ENCODE measurements at regions not wholly inside any gene's neighbourhood (a gene's known extent, or its start where the extent isn't known, plus 50 kb on each side); places are given as distances from the start of the nearest gene placed in this dataset.

DNA sequence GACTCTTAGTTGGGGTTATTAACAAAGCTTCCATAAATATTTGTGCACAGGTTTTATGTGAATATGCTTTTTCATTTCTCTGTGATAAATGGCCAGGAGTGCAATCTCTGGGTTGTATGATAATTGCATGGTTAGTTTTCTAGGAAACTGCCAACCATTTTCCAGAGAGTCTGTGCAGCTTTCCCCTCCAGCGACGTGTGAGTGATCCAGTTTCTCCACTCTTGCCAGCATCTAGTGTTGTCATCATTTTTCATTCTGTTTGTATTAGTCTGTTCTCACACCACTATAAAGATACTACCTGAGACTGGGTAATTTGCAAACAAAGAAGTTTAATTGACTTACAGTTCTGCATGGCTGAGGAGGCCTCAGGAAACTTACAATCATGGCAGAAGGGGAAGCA is 319.6 kb upstream of the SHH start:
- Histone ChIP-seq H3K9me2 (ENCODE audit: insufficient read depth) (no peaks in the 10 kb centered on the region), H3K27ac (no peak overlapping the region), H3K4me1 (ENCODE audit: insufficient read depth) (no peaks in the 10 kb centered on the region), H3K9me3 (ENCODE audit: low read depth) (no peaks in the 10 kb centered on the region), H3K79me2 (ENCODE audit: insufficient read depth) (no peaks in the 10 kb centered on the region), H3K9ac (no peak overlapping the region), H2AFZ (no peak overlapping the region), H3K4me3 (no peak overlapping the region), H4K20me1 (ENCODE audit: insufficient read depth) (no peaks in the 10 kb centered on the region), H3K36me3 (ENCODE audit: low read depth) (no peaks in the 10 kb centered on the region), H3K27me3 (replicated peaks; ENCODE audit: insufficient read depth) (no peaks in the 10 kb centered on the region), H3K4me2 (ENCODE audit: unreplicated experiment) (no peak overlapping the region), H3F3A (ENCODE audit: insufficient read depth) (no peaks in the 10 kb centered on the region)
- no peak for DNase-seq
- in situ Hi-C loops (cut with MboI), result no loop called here
- no peak for TF ChIP-seq EZH2phosphoT487 (IDR thresholded peaks at IDR 0.05; ENCODE audit: insufficient read depth, low read depth)
- WGBS, 2 experiments (ENCODE audit: low coverage in 1 of 2, low lambda C conversion rate in 2 of 2, missing lambda C conversion rate in 2 of 2), result 17 to 22% methylated on average over 2 of the region's 2 CpGs

- DNase-seq, result no peak
- Histone ChIP-seq H3F3A (ENCODE audit: insufficient read depth) (no peaks in the 10 kb centered on the region), H4K20me1 (ENCODE audit: insufficient read depth) (no peaks in the 10 kb centered on the region), H3K9me2 (ENCODE audit: insufficient read depth) (no peaks in the 10 kb centered on the region), H3K4me3 (no peak overlapping the region), H3K36me3 (ENCODE audit: low read depth) (no peaks in the 10 kb centered on the region), H3K4me1 (ENCODE audit: insufficient read depth) (no peaks in the 10 kb centered on the region), H3K27me3 (replicated peaks; ENCODE audit: insufficient read depth) (no peaks in the 10 kb centered on the region), H3K79me2 (ENCODE audit: insufficient read depth) (no peaks in the 10 kb centered on the region), H3K27ac (no peak overlapping the region), H3K9me3 (ENCODE audit: low read depth) (no peaks in the 10 kb centered on the region), H3K9ac (no peak overlapping the region), H2AFZ (no peak overlapping the region), H3K4me2 (ENCODE audit: unreplicated experiment) (no peak overlapping the region)
- WGBS, 2 experiments (ENCODE audit: low coverage in 1 of 2, low lambda C conversion rate in 2 of 2, missing lambda C conversion rate in 2 of 2), result 47 to 57% methylated on average over 12 of the region's 12 CpGs
- in situ Hi-C loops (cut with MboI), result no loop called here
- TF ChIP-seq EZH2phosphoT487 (IDR thresholded peaks at IDR 0.05; ENCODE audit: insufficient read depth, low read depth), result no peak
- TF ChIP-seq EZH2 (IDR thresholded peaks at IDR 0.05; ENCODE audit: insufficient read depth, poor library complexity, severe bottlenecking), result no peak
These were observed 317.3 kb upstream of the SHH start for GRCh38 chr7:156129522-156129921.

- Histone ChIP-seq H3K4me3 (no peak overlapping the region), H3K9me2 (ENCODE audit: insufficient read depth) (no peaks in the 10 kb centered on the region), H3F3A (ENCODE audit: insufficient read depth) (no peaks in the 10 kb centered on the region), H3K4me2 (ENCODE audit: unreplicated experiment) (no peak overlapping the region), H3K27ac (no peak overlapping the region), H3K27me3 (replicated peaks; ENCODE audit: insufficient read depth) (no peaks in the 10 kb centered on the region), H3K79me2 (ENCODE audit: insufficient read depth) (no peaks in the 10 kb centered on the region), H3K9ac (no peak overlapping the region), H3K36me3 (ENCODE audit: low read depth) (no peaks in the 10 kb centered on the region), H4K20me1 (ENCODE audit: insufficient read depth) (no peaks in the 10 kb centered on the region), H3K9me3 (ENCODE audit: low read depth) (no peaks in the 10 kb centered on the region), H3K4me1 (ENCODE audit: insufficient read depth) (no peaks in the 10 kb centered on the region), H2AFZ (no peak overlapping the region)
- DNase-seq, result no peak
- TF ChIP-seq EZH2 (IDR thresholded peaks at IDR 0.05; ENCODE audit: insufficient read depth, poor library complexity, severe bottlenecking) (no peak), EZH2phosphoT487 (IDR thresholded peaks at IDR 0.05; ENCODE audit: insufficient read depth, low read depth) (no peak)
- in situ Hi-C loops (cut with MboI), result no loop called here
- 26 to 32% methylated on average over 10 of the region's 10 CpGs for WGBS, 2 experiments (ENCODE audit: low coverage in 1 of 2, low lambda C conversion rate in 2 of 2, missing lambda C conversion rate in 2 of 2)
These were observed 316.2 kb upstream of the SHH start for GRCh38 chr7:156128496-156128895.

GRCh38 chr7:156127166-156128134 is 315.2 kb upstream of the SHH start:
- H3K9ac ChIP-seq, result no peak overlapping the region
- H3F3A ChIP-seq (ENCODE audit: insufficient read depth), result no peaks in the 10 kb centered on the region
- no peaks in the 10 kb centered on the region for H3K36me3 ChIP-seq (ENCODE audit: low read depth)
- no peak for DNase-seq
- no peak overlapping the region for H3K27ac ChIP-seq
- no peaks in the 10 kb centered on the region for H3K4me1 ChIP-seq (ENCODE audit: insufficient read depth)
- H3K27me3 ChIP-seq (replicated peaks; ENCODE audit: insufficient read depth), result no peaks in the 10 kb centered on the region
- no peaks in the 10 kb centered on the region for H3K9me3 ChIP-seq (ENCODE audit: low read depth)
- H2AFZ ChIP-seq, result no peak overlapping the region
- no peaks in the 10 kb centered on the region for H3K79me2 ChIP-seq (ENCODE audit: insufficient read depth)
- in situ Hi-C loops (cut with MboI), result no loop called here
- no peak overlapping the region for H3K4me3 ChIP-seq
- no peaks in the 10 kb centered on the region for H4K20me1 ChIP-seq (ENCODE audit: insufficient read depth)
- H3K9me2 ChIP-seq (ENCODE audit: insufficient read depth), result no peaks in the 10 kb centered on the region
- no peak overlapping the region for H3K4me2 ChIP-seq (ENCODE audit: unreplicated experiment)
- 41 to 47% methylated on average over 34 to 35 of the region's 35 CpGs for WGBS, 2 experiments (ENCODE audit: low coverage in 1 of 2, low lambda C conversion rate in 2 of 2, missing lambda C conversion rate in 2 of 2)
- no peak for TF ChIP-seq EZH2phosphoT487 (IDR thresholded peaks at IDR 0.05; ENCODE audit: insufficient read depth, low read depth)
- no peak for TF ChIP-seq EZH2 (IDR thresholded peaks at IDR 0.05; ENCODE audit: insufficient read depth, poor library complexity, severe bottlenecking)

Data from GM23248 (cell line).